Upper lobe of left lung (tissue), 6 donors: ENCODE measurements at regions not wholly inside any gene's neighbourhood (a gene's known extent, or its start where the extent isn't known, plus 50 kb on each side); places are given as distances from the start of the nearest gene placed in this dataset.

ENCODE experiments used
- ATAC-seq, 2 donors: fragments of 200-7000 bp; cut with Tn5 transposase; one replicate each; pipeline ENCODE4 v1.9.1; 2022; ENCODE audit warnings: mild to moderate bottlenecking in 2 of 2, moderate library complexity in 2 of 2; ENCODE audit not compliant: low FRiP score in 2 of 2
- DNase-seq, 2 donors: peaks; one replicate each; pipeline ENCODE4 v3.0.0-alpha.2; 2019 to 2020
- H3K27ac ChIP-seq, 4 donors: fragments of 200-600 bp; sonication (generic); one replicate each; pipeline ENCODE4 v1.5.1; 2016 to 2019
- H3K27me3 ChIP-seq, 4 donors: fragments of 200-600 bp; sonication (generic); one replicate each; pipeline ENCODE4 v1.5.1; 2017 to 2019
- H3K36me3 ChIP-seq, 4 donors: fragments of 200-600 bp; sonication (generic); one replicate each; pipeline ENCODE4 v1.5.1; 2016 to 2019
- H3K4me1 ChIP-seq, 4 donors: fragments of 200-600 bp; sonication (generic); one replicate each; pipeline ENCODE4 v1.5.1; 2018 to 2019
- H3K4me3 ChIP-seq, 4 donors: fragments of 200-600 bp; sonication (generic); one replicate each; pipeline ENCODE4 v1.5.1; 2017 to 2019; ENCODE audit warnings: mild to moderate bottlenecking in 2 of 4, moderate library complexity in 1 of 4
- H3K9me3 ChIP-seq, 4 donors: fragments of 200-600 bp; sonication (generic); one replicate each; pipeline ENCODE4 v1.5.1; 2018 to 2019
- CTCF ChIP-seq, 6 experiments: fragments of 450-650 bp in 4 of 6; fragments of 200-600 bp in 2 of 6; sonication (generic) in 2 of 6; IDR thresholded peaks; one replicate each; pipeline ENCODE4 v1.5.1; 2016 to 2019; ENCODE audit warnings: antibody characterized with exemption in 6 of 6
- EP300 ChIP-seq, 4 donors: sonication (generic); formaldehyde crosslinking; IDR thresholded peaks; one replicate each; pipeline ENCODE4 v1.5.1; 2017; ENCODE audit warnings: antibody characterized with exemption in 4 of 4, control low read depth in 2 of 4
- POLR2A ChIP-seq, 4 donors: fragments of 450-650 bp; IDR thresholded peaks; one replicate each; pipeline ENCODE4 v1.5.1; 2016 to 2017; ENCODE audit warnings: antibody characterized with exemption in 4 of 4, mild to moderate bottlenecking in 2 of 4
- POLR2AphosphoS5 ChIP-seq, 2 donors: sonication (generic); formaldehyde crosslinking; IDR thresholded peaks; one replicate each; pipeline ENCODE4 v1.5.1; 2017; ENCODE audit warnings: antibody characterized with exemption in 2 of 2
- WGBS, 2 donors: methylation state at CpG; one replicate each; pipeline ENCODE4 v1.1.5; 2017 to 2018; 5-methylcytosine and 5-hydroxymethylcytosine counted together
- donor health status: DM: no; HTN: no; CAD: no; lungs with moderate emphysema.
- donor health status: DM: no; HTN: yes; CAD: no; lungs with severe emphysema.

- no peaks in the 10 kb centered on the region for H3K36me3 ChIP-seq
- H3K9me3 ChIP-seq, result no peaks in the 10 kb centered on the region
- no peak for DNase-seq
- ATAC-seq, result no peak
- H3K27ac ChIP-seq, result no peak overlapping the region
- H3K4me3 ChIP-seq, result no peak overlapping the region
- no peaks in the 10 kb centered on the region for H3K4me1 ChIP-seq
- 84 to 87% methylated on average over 4 of the region's 4 CpGs for WGBS, 2 donors
- no peaks in the 10 kb centered on the region for H3K27me3 ChIP-seq
- no peak for TF ChIP-seq POLR2A (IDR thresholded peaks at IDR 0.05)
- no peak for TF ChIP-seq CTCF (IDR thresholded peaks at IDR 0.05)
- TF ChIP-seq POLR2AphosphoS5 (IDR thresholded peaks at IDR 0.05), result no peak
Observed at GRCh38 chr2:146003337-146003736, 1483.4 kb upstream of the ZEB2 start.

GRCh38 chr2:145994910-145995309 lies 1475.0 kb upstream of the ZEB2 start:
- ATAC-seq, result no peak
- H3K4me1 ChIP-seq, result no peaks in the 10 kb centered on the region
- no peak overlapping the region for H3K27ac ChIP-seq
- no peak for DNase-seq
- TF ChIP-seq EP300 (IDR thresholded peaks at IDR 0.05) (no peak), POLR2A (IDR thresholded peaks at IDR 0.05) (no peak), POLR2AphosphoS5 (IDR thresholded peaks at IDR 0.05) (no peak), CTCF (IDR thresholded peaks at IDR 0.05) (no peak)
- H3K36me3 ChIP-seq, result no peaks in the 10 kb centered on the region
- H3K9me3 ChIP-seq, result peaks cover 4 to 6% (median 5%) of the 10 kb centered on the region in 4 donors
- H3K4me3 ChIP-seq, result no peak overlapping the region
- no peaks in the 10 kb centered on the region for H3K27me3 ChIP-seq

GRCh38 chr2:145992572-145992971 lies 1472.7 kb upstream of the ZEB2 start:
- 94 to 98% methylated on average over 3 of the region's 3 CpGs for WGBS, 2 donors
- H3K4me3 ChIP-seq, result no peak overlapping the region

GRCh38 chr2:145987793-145988192 lies 1467.9 kb upstream of the ZEB2 start:
- ATAC-seq, result no peak
- WGBS, 2 donors, result 77 to 79% methylated on average over 2 of the region's 2 CpGs
- Histone ChIP-seq H3K4me1 (no peaks in the 10 kb centered on the region), H3K27me3 (no peaks in the 10 kb centered on the region), H3K36me3 (no peaks in the 10 kb centered on the region), H3K9me3 (no peaks in the 10 kb centered on the region), H3K4me3 (no peak overlapping the region), H3K27ac (no peak overlapping the region)
- DNase-seq, result no peak
- TF ChIP-seq POLR2A (IDR thresholded peaks at IDR 0.05), result no peak
- no peak for TF ChIP-seq POLR2AphosphoS5 (IDR thresholded peaks at IDR 0.05)

More at GRCh38 chr2:145992572-145992971, 1472.7 kb upstream of the ZEB2 start:
- no peak for ATAC-seq
- Histone ChIP-seq H3K27me3 (no peaks in the 10 kb centered on the region), H3K27ac (no peak overlapping the region), H3K9me3 (peaks cover 4 to 6% (median 5%) of the 10 kb centered on the region in 4 donors), H3K4me1 (no peaks in the 10 kb centered on the region), H3K36me3 (no peaks in the 10 kb centered on the region)
- DNase-seq, result no peak
- TF ChIP-seq EP300 (IDR thresholded peaks at IDR 0.05), result no peak
- no peak for TF ChIP-seq POLR2A (IDR thresholded peaks at IDR 0.05)
- TF ChIP-seq CTCF (IDR thresholded peaks at IDR 0.05), result no peak
- no peak for TF ChIP-seq POLR2AphosphoS5 (IDR thresholded peaks at IDR 0.05)

GRCh38 chr2:145985517-145985916 lies 1465.6 kb upstream of the ZEB2 start:
- Histone ChIP-seq H3K27me3 (no peaks in the 10 kb centered on the region), H3K4me1 (no peaks in the 10 kb centered on the region), H3K27ac (no peak overlapping the region), H3K4me3 (no peak overlapping the region), H3K9me3 (no peaks in the 10 kb centered on the region), H3K36me3 (no peaks in the 10 kb centered on the region)
- DNase-seq (no peak), ATAC-seq (no peak)
- no peak for TF ChIP-seq POLR2A (IDR thresholded peaks at IDR 0.05)
- no peak for TF ChIP-seq POLR2AphosphoS5 (IDR thresholded peaks at IDR 0.05)
- TF ChIP-seq EP300 (IDR thresholded peaks at IDR 0.05), result no peak
- no peak for TF ChIP-seq CTCF (IDR thresholded peaks at IDR 0.05)
